GM23338 (cell line): ENCODE measurements at regions not wholly inside any gene's neighbourhood (a gene's known extent, or its start where the extent isn't known, plus 50 kb on each side); places are given as distances from the start of the nearest gene placed in this dataset.

Source experiments
- ATAC-seq: fragments of 200-7000 bp; cut with Tn5 transposase; 3 replicates; pipeline ENCODE4 v1.9.1; 2020
- DNase-seq: peaks from one replicate; pipeline ENCODE4 v3.0.0-alpha.2; 2015; ENCODE audit warnings: low spot score
- H2AFZ ChIP-seq: fragments of 200-600 bp; sonication (generic); 2 replicates; pipeline ENCODE4 v1.8.0; 2016; ENCODE audit warnings: antibody characterized with exemption, mild to moderate bottlenecking, moderate library complexity
- H3F3A ChIP-seq: fragments of 200-600 bp; sonication (generic); replicated peaks from 2 replicates; pipeline ENCODE4 v1.8.0; 2017; ENCODE audit warnings: antibody characterized with exemption, mixed run types, low read depth
- H3K27ac ChIP-seq: fragments of 200-600 bp; sonication (generic); 2 replicates; pipeline ENCODE4 v1.6.1; 2016; ENCODE audit warnings: low read depth
- H3K27me3 ChIP-seq: fragments of 200-600 bp; sonication (generic); 2 replicates; pipeline ENCODE4 v1.8.0; 2016; ENCODE audit warnings: mild to moderate bottlenecking, mixed run types, moderate library complexity; ENCODE audit not compliant: insufficient read depth
- H3K36me3 ChIP-seq: fragments of 200-600 bp; sonication (generic); 2 replicates; pipeline ENCODE4 v1.8.0; 2016; ENCODE audit warnings: mild to moderate bottlenecking; ENCODE audit not compliant: insufficient read depth
- H3K4me1 ChIP-seq: fragments of 200-600 bp; sonication (generic); 2 replicates; pipeline ENCODE4 v1.8.0; 2016; ENCODE audit warnings: mild to moderate bottlenecking, moderate library complexity; ENCODE audit not compliant: insufficient read depth
- H3K4me2 ChIP-seq: fragments of 200-600 bp; sonication (generic); 2 replicates; pipeline ENCODE4 v1.7.1; 2017; ENCODE audit warnings: mixed run types
- H3K4me3 ChIP-seq: fragments of 200-600 bp; sonication (generic); 2 replicates; pipeline ENCODE4 v1.6.1; 2016; ENCODE audit warnings: mixed run types
- H3K79me2 ChIP-seq: fragments of 200-600 bp; sonication (generic); replicated peaks from 2 replicates; pipeline ENCODE4 v1.8.0; 2017; ENCODE audit warnings: mild to moderate bottlenecking; ENCODE audit not compliant: insufficient read depth
- H3K9me2 ChIP-seq: fragments of 200-600 bp; sonication (generic); 2 replicates; pipeline ENCODE4 v1.8.0; 2017; ENCODE audit not compliant: insufficient read depth
- H4K20me1 ChIP-seq: fragments of 200-600 bp; sonication (generic); replicated peaks from 2 replicates; pipeline ENCODE4 v1.8.0; 2017; ENCODE audit warnings: mild to moderate bottlenecking; ENCODE audit not compliant: insufficient read depth
- H3K27ac Mint-ChIP-seq: 2 replicates; pipeline ENCODE4 v1.8.0; 2020; ENCODE audit warnings: inconsistent platforms, mild to moderate bottlenecking, moderate library complexity, mixed read lengths
- H3K27me3 Mint-ChIP-seq: 3 replicates; pipeline ENCODE4 v1.8.0; 2022; ENCODE audit warnings: low read depth, mild to moderate bottlenecking, moderate library complexity, mixed read lengths, inconsistent platforms; ENCODE audit not compliant: insufficient read depth, poor library complexity
- H3K36me3 Mint-ChIP-seq: 3 replicates; pipeline ENCODE4 v1.8.0; 2021; ENCODE audit warnings: low read depth, mild to moderate bottlenecking, inconsistent platforms, moderate library complexity, mixed read lengths
- H3K4me1 Mint-ChIP-seq: 3 replicates; pipeline ENCODE4 v1.8.0; 2020; ENCODE audit warnings: mild to moderate bottlenecking, inconsistent platforms, mixed read lengths
- H3K4me3 Mint-ChIP-seq: 3 replicates; pipeline ENCODE4 v1.8.0; 2021; ENCODE audit warnings: moderate library complexity, mild to moderate bottlenecking, inconsistent platforms, mixed read lengths
- H3K9me3 Mint-ChIP-seq: 3 replicates; pipeline ENCODE4 v1.8.0; 2020; ENCODE audit warnings: moderate library complexity, mild to moderate bottlenecking, inconsistent platforms, mixed read lengths
- CREB1 ChIP-seq: fragments of 250-450 bp; sonication (Bioruptor Pico); IDR thresholded peaks from 2 replicates; pipeline ENCODE4 v1.5.0; 2020; ENCODE audit warnings: low read depth, mild to moderate bottlenecking, moderate library complexity
- CTCF ChIP-seq, 2 experiments: fragments of 200-600 bp in 1 of 2; sonication (generic) in 1 of 2; conservative IDR thresholded peaks; 2 replicates each; pipeline versions ENCODE4 v1.5.1 to v1.6.1; 2016 to 2017; ENCODE audit warnings: antibody characterized with exemption in 2 of 2, low read depth in 2 of 2, mild to moderate bottlenecking in 2 of 2, moderate library complexity in 1 of 2
- EZH2 ChIP-seq: fragments of 200-600 bp; sonication (generic); IDR thresholded peaks from one replicate; pipeline ENCODE4 v1.8.0; 2017; ENCODE audit warnings: antibody characterized with exemption, mild to moderate bottlenecking, low read depth; ENCODE audit not compliant: unreplicated experiment
- EZH2phosphoT487 ChIP-seq: fragments of 200-600 bp; sonication (generic); IDR thresholded peaks from one replicate; pipeline ENCODE4 v1.8.1; 2018; ENCODE audit warnings: antibody characterized with exemption; ENCODE audit not compliant: unreplicated experiment
- JUNB ChIP-seq: IDR thresholded peaks from one replicate; pipeline ENCODE4 v1.6.1; 2016; ENCODE audit warnings: antibody characterized with exemption; ENCODE audit not compliant: unreplicated experiment
- NANOG ChIP-seq: IDR thresholded peaks from 2 replicates; pipeline ENCODE4 v1.6.1; 2016; ENCODE audit warnings: antibody characterized with exemption, borderline replicate concordance
- POLR2AphosphoS5 ChIP-seq: IDR thresholded peaks from 2 replicates; pipeline ENCODE4 v1.6.1; 2016; ENCODE audit warnings: antibody characterized with exemption, low read depth
- REST ChIP-seq: IDR thresholded peaks from one replicate; pipeline ENCODE4 v1.6.1; 2018; ENCODE audit warnings: antibody characterized with exemption; ENCODE audit not compliant: unreplicated experiment
- STAT1 ChIP-seq: IDR thresholded peaks from one replicate; pipeline ENCODE4 v1.6.1; 2016; ENCODE audit warnings: antibody characterized with exemption; ENCODE audit not compliant: unreplicated experiment
- ZNF114 ChIP-seq: fragments of 250-450 bp; sonication (Bioruptor Pico); IDR thresholded peaks from 2 replicates; pipeline ENCODE4 v1.5.0; 2020; ENCODE audit warnings: mild to moderate bottlenecking, moderate library complexity
- ZNF331 ChIP-seq: fragments of 250-450 bp; sonication (Bioruptor Pico); IDR thresholded peaks from 2 replicates; pipeline ENCODE4 v1.5.0; 2020; ENCODE audit warnings: low read depth, mild to moderate bottlenecking, moderate library complexity
- ZNF462 ChIP-seq: fragments of 250-450 bp; sonication (Bioruptor Pico); IDR thresholded peaks from 2 replicates; pipeline ENCODE4 v1.5.0; 2020; ENCODE audit warnings: mild to moderate bottlenecking, moderate library complexity

- no peak for TF ChIP-seq REST
- no peak for TF ChIP-seq STAT1
- TF ChIP-seq EZH2phosphoT487, result no peak
- TF ChIP-seq CREB1 (CRISPR knock-in tag), result no peak
- no peak for TF ChIP-seq EZH2
- TF ChIP-seq POLR2AphosphoS5, result no peak
These were observed 77.2 kb downstream of the CTSL start (continued) for GRCh38 chr9:87803166-87803565.

- Histone ChIP-seq H3K4me2 (no peak overlapping the region), H2AFZ (no peak overlapping the region), H3K4me3 (no peak overlapping the region), H3K27me3 (no peaks in the 10 kb centered on the region), H3K36me3 (0 out of 2 replicates have a peak, but pooled peaks cover 4% of the 10 kb centered on the region), H3K4me1 (no peaks in the 10 kb centered on the region), H4K20me1 (no peaks in the 10 kb centered on the region), H3K9me2 (no peaks in the 10 kb centered on the region), H3F3A (no peaks in the 10 kb centered on the region), H3K27ac (no peak overlapping the region), H3K79me2 (no peaks in the 10 kb centered on the region)
- Mint-ChIP-seq H3K27ac (no peak overlapping the region), H3K4me1 (no peaks in the 10 kb centered on the region; the same call in 2 of the 3 replicates), H3K27me3 (peaks cover 17% of the 10 kb centered on the region), H3K4me3 (no peak overlapping the region), H3K36me3 (peaks cover 15% of the 10 kb centered on the region), H3K9me3 (peaks cover 19% of the 10 kb centered on the region)
- no peak for DNase-seq
- no peak for ATAC-seq
- TF ChIP-seq EZH2phosphoT487 (no peak), ZNF331 (no peak), NANOG (no peak), CTCF (conservative IDR thresholded peaks at IDR 0.05; ENCODE audit: low read depth in 2 of 2) (no peak), ZNF462 (CRISPR knock-in tag) (no peak), STAT1 (no peak), EZH2 (no peak), CREB1 (CRISPR knock-in tag) (no peak), JUNB (no peak), ZNF114 (CRISPR knock-in tag) (no peak), POLR2AphosphoS5 (no peak)
These were observed 77.9 kb downstream of the CTSL start for GRCh38 chr9:87803623-87804345.
